A673 (cell line): ENCODE measurements at regions not wholly inside any gene's neighbourhood (a gene's known extent, or its start where the extent isn't known, plus 50 kb on each side); places are given as distances from the start of the nearest gene placed in this dataset.

ENCODE experiments used
- CTCF ChIP-seq: fragments of 300-800, 200-600 bp; sonication (generic); conservative IDR thresholded peaks from 2 replicates; pipeline ENCODE4 v1.5.1; 2017; ENCODE audit warnings: low read depth, mild to moderate bottlenecking, antibody characterized with exemption, low read length, moderate library complexity, mixed read lengths
- EZH2 ChIP-seq: fragments of 200-600 bp; sonication (generic); IDR thresholded peaks from 2 replicates; pipeline ENCODE4 v1.6.1; 2017; ENCODE audit warnings: borderline replicate concordance, low read depth, mild to moderate bottlenecking, mixed read lengths, antibody characterized with exemption, low read length; ENCODE audit not compliant: poor library complexity, severe bottlenecking

- TF ChIP-seq CTCF (no peak), EZH2 (no peak)
Observed at GRCh38 chr7:28346256-28346655, 66.1 kb upstream of the CREB5 start.
